GM12878 (cell line): ENCODE measurements at regions not wholly inside any gene's neighbourhood (a gene's known extent, or its start where the extent isn't known, plus 50 kb on each side); places are given as distances from the start of the nearest gene placed in this dataset.

Experiments
- ATAC-seq: fragments of 200-7000 bp; cut with Tn5 transposase; 3 replicates; pipeline ENCODE4 v1.9.1; 2020; ENCODE audit warnings: mild to moderate bottlenecking, moderate library complexity
- BruUV-seq: library from RNA; stranded (reverse); fragments of 400-500 nt; replicated peaks from 2 replicates; lab custom pipeline; 2021; lab: Mats Ljungman, UMichigan
- CTCF ChIA-PET: fragments of 300-600 bp; sonication (Branson Sonifier 250); formaldehyde crosslinking; extraction: SDS; loops from one replicate; lab custom pipeline; 2021; ENCODE audit warnings: inconsistent platforms; lab: Yijun Ruan, JAX
- POLR2A ChIA-PET: fragments of 350-600 bp; formaldehyde crosslinking; extraction: SDS; loops from one replicate; lab custom pipeline; 2021; ENCODE audit warnings: inconsistent platforms; lab: Charles Lee
- RAD21 ChIA-PET: fragments of 300-600 bp; sonication (Branson Sonifier 250); formaldehyde crosslinking; loops from one replicate; lab custom pipeline; 2023; ENCODE audit warnings: antibody characterized with exemption; ENCODE audit not compliant: unreplicated experiment; lab: Charles Lee
- SMC1A ChIA-PET: fragments of 300-600 bp; sonication (Branson Sonifier 250); formaldehyde crosslinking; loops from one replicate; lab custom pipeline; 2023; ENCODE audit not compliant: unreplicated experiment, uncharacterized antibody; lab: Charles Lee
- DNase-seq: peaks from one replicate; pipeline ENCODE4 v3.0.0-alpha.2; 2011; ENCODE audit warnings: low read depth, low spot score
- FAIRE-seq: peaks from 3 replicates; lab custom pipeline; 2011; peaks lifted over from hg19 to GRCh38; lab: Jason Lieb, UNC
- H2AFZ ChIP-seq: 2 replicates; pipeline ENCODE4 v1.6.0; 2011; ENCODE audit warnings: low read depth, low read length, control low read depth; ENCODE audit not compliant: control insufficient read depth
- H3K27ac ChIP-seq: 2 replicates; pipeline ENCODE4 v1.5.1; 2011; ENCODE audit warnings: control low read depth; ENCODE audit not compliant: control insufficient read depth, insufficient read depth
- H3K27me3 ChIP-seq, 2 experiments: replicated peaks in 1 of 2; 2 replicates each; pipeline versions ENCODE4 v1.6.0 to v1.6.1; 2011; ENCODE audit warnings: low read length in 1 of 2; ENCODE audit not compliant: control insufficient read depth in 2 of 2, insufficient read depth in 2 of 2
- H3K36me3 ChIP-seq, 2 experiments: 2 replicates each; pipeline ENCODE4 v1.5.1; 2011; ENCODE audit warnings: low read length in 1 of 2; ENCODE audit not compliant: control insufficient read depth in 2 of 2, insufficient read depth in 2 of 2
- H3K4me1 ChIP-seq: 2 replicates; pipeline ENCODE4 v1.6.1; 2011; ENCODE audit warnings: mild to moderate bottlenecking, low read length, moderate library complexity, mixed read lengths; ENCODE audit not compliant: control insufficient read depth, insufficient read depth
- H3K4me2 ChIP-seq: 2 replicates; pipeline ENCODE4 v1.6.0; 2011; ENCODE audit warnings: control low read depth; ENCODE audit not compliant: control insufficient read depth, insufficient read depth
- H3K4me3 ChIP-seq: fragments of 200-600 bp; sonication (generic); 2 replicates; pipeline ENCODE4 v1.5.1; 2016
- H3K79me2 ChIP-seq: 2 replicates; pipeline ENCODE4 v1.6.0; 2011; ENCODE audit warnings: low read length; ENCODE audit not compliant: control insufficient read depth, insufficient read depth
- H3K9ac ChIP-seq: 2 replicates; pipeline ENCODE4 v1.8.0; 2011; ENCODE audit warnings: low read length, control low read depth, mixed read lengths; ENCODE audit not compliant: control insufficient read depth, insufficient read depth
- H3K9me3 ChIP-seq: replicated peaks from 3 replicates; pipeline ENCODE4 v1.5.1; 2011; ENCODE audit warnings: mild to moderate bottlenecking, low read length; ENCODE audit not compliant: control insufficient read depth, insufficient read depth
- H4K20me1 ChIP-seq: 2 replicates; pipeline ENCODE4 v1.6.0; 2011; ENCODE audit not compliant: control insufficient read depth, insufficient read depth
- CBX5 ChIP-seq: sonication (generic); IDR thresholded peaks from 2 replicates; pipeline ENCODE4 v1.6.1; 2016; ENCODE audit warnings: low read depth, moderate library complexity, mild to moderate bottlenecking, inconsistent platforms
- FOXK2 ChIP-seq: fragments of 450-650 bp; IDR thresholded peaks from 2 replicates; pipeline ENCODE4 v1.6.1; 2017; ENCODE audit warnings: mild to moderate bottlenecking, moderate library complexity
- FOXM1 ChIP-seq: IDR thresholded peaks from 2 replicates; pipeline ENCODE4 v1.6.1; 2012; ENCODE audit warnings: low read depth, mild to moderate bottlenecking, inconsistent platforms, low read length, moderate library complexity
- GATAD2B ChIP-seq: fragments of 450-650 bp; conservative IDR thresholded peaks from 2 replicates; pipeline ENCODE4 v1.6.1; 2017; ENCODE audit warnings: low read depth, mild to moderate bottlenecking, moderate library complexity
- HCFC1 ChIP-seq: fragments of 150-350 bp; IDR thresholded peaks from 2 replicates; pipeline ENCODE4 v1.6.1; 2014; ENCODE audit warnings: low read length
- IRF4 ChIP-seq: IDR thresholded peaks from 2 replicates; pipeline ENCODE4 v1.6.1; 2011; ENCODE audit warnings: low read depth, low read length
- KAT2A ChIP-seq: conservative IDR thresholded peaks from 2 replicates; pipeline ENCODE4 v1.6.1; 2011; ENCODE audit warnings: low read depth, low read length; ENCODE audit not compliant: control insufficient read depth
- KDM1A ChIP-seq: fragments of 200-600 bp; sonication (generic); IDR thresholded peaks from 2 replicates; pipeline ENCODE4 v1.6.1; 2016; ENCODE audit warnings: borderline replicate concordance
- NFIC ChIP-seq: IDR thresholded peaks from 2 replicates; pipeline ENCODE4 v1.6.1; 2012; ENCODE audit warnings: low read depth, mild to moderate bottlenecking, inconsistent platforms, low read length, moderate library complexity
- NRF1 ChIP-seq: conservative IDR thresholded peaks from 2 replicates; pipeline ENCODE4 v1.6.1; 2011; ENCODE audit warnings: mild to moderate bottlenecking, low read depth, low read length, improper control_type of control experiment
- TAF1 ChIP-seq: IDR thresholded peaks from 2 replicates; pipeline ENCODE4 v1.6.1; 2011; ENCODE audit warnings: mild to moderate bottlenecking, low read depth, low read length, borderline replicate concordance
- TCF3 ChIP-seq: IDR thresholded peaks from 2 replicates; pipeline ENCODE4 v1.6.1; 2012; ENCODE audit warnings: low read depth, mild to moderate bottlenecking, low read length, borderline replicate concordance; ENCODE audit not compliant: insufficient read depth
- ZNF207 ChIP-seq: fragments of 450-650 bp; IDR thresholded peaks from 2 replicates; pipeline ENCODE4 v1.6.1; 2014; ENCODE audit warnings: antibody characterized with exemption, mild to moderate bottlenecking, borderline replicate concordance
- in situ Hi-C: fragments of 300-500 bp; cut with MboI; formaldehyde crosslinking; loops from 9 replicates; pipeline ENCODE4 v1.14.3; 2018; ENCODE audit warnings: mixed read lengths
- intact Hi-C: fragments of 100-400 bp; cut with micrococcal nuclease; formaldehyde crosslinking; loops from one replicate; pipeline ENCODE4 v1.14.2; 2022; ENCODE audit not compliant: unreplicated experiment
- TF ChIP-seq, protein P1 (sequence below): fragments of 450-650 bp; IDR thresholded peaks from 2 replicates; pipeline ENCODE4 v1.6.1; 2017; ENCODE audit warnings: mild to moderate bottlenecking
- TF ChIP-seq, protein P2 (sequence below): fragments of 450-650 bp; formaldehyde crosslinking; IDR thresholded peaks from 2 replicates; pipeline ENCODE4 v1.4.0; 2022; ENCODE audit warnings: mild to moderate bottlenecking, moderate library complexity

DNA sequence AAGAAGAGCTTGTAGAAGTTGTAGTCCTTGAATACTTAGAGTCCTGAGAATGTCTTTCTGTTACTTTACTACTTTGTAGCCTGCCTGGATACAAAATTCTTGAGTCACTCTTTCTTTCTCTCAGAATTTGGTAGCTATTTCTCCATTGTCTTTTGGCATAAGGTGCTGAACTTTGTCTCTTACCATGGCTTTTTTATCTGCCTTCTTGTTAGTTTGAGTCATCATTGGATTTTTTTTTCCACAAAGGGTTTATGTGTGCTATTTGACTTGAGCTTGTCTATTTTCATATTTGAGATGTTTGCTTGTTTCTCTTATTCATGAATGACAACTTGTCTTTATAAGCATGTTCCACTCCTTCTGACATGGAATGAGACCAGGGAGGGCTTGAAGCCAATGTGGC, 74.5 kb upstream of the EXOC6 start:
- Histone ChIP-seq H3K27ac (no peak overlapping the region), H2AFZ (no peak overlapping the region), H3K9me3 (no peaks in the 10 kb centered on the region; the same call in 2 of the 3 replicates), H3K36me3 (no peaks in the 10 kb centered on the region), H3K27me3 (peaks cover 0 to 7% of the 10 kb centered on the region in 2 experiments; a peak in 1 of 4 replicates), H4K20me1 (no peaks in the 10 kb centered on the region), H3K4me1 (no peaks in the 10 kb centered on the region), H3K4me3 (no peak overlapping the region), H3K9ac (no peak overlapping the region), H3K4me2 (no peak overlapping the region), H3K79me2 (no peaks in the 10 kb centered on the region)
- CTCF ChIA-PET, result interaction anchor here (0.9 kb wide), 1 partner anchor 31 kb away, joined by 3 read pairs; no protein-coding TSS in a partner anchor
- POLR2A ChIA-PET, result no interaction called here
- SMC1A ChIA-PET, result interaction anchor here (1.6 kb wide), 1 partner anchor 15 kb away, joined by 3 read pairs; no protein-coding TSS in a partner anchor
- FAIRE-seq, result no peak
- BruUV-seq, result no TSS peak
- in situ Hi-C loops (no loop called here), intact Hi-C loops (no loop called here)
- DNase-seq, result no peak
- RAD21 ChIA-PET, result no interaction called here
- ATAC-seq, result no peak
- TF ChIP-seq NFIC (no peak), IRF4 (no peak), CBX5 (no peak), TAF1 (no peak), FOXK2 (no peak), NRF1 (no peak), TCF3 (no peak), KAT2A (no peak), ZNF207 (no peak), FOXM1 (no peak), KDM1A (no peak), HCFC1 (no peak), GATAD2B (no peak)
- TF ChIP-seq, protein P1, sequence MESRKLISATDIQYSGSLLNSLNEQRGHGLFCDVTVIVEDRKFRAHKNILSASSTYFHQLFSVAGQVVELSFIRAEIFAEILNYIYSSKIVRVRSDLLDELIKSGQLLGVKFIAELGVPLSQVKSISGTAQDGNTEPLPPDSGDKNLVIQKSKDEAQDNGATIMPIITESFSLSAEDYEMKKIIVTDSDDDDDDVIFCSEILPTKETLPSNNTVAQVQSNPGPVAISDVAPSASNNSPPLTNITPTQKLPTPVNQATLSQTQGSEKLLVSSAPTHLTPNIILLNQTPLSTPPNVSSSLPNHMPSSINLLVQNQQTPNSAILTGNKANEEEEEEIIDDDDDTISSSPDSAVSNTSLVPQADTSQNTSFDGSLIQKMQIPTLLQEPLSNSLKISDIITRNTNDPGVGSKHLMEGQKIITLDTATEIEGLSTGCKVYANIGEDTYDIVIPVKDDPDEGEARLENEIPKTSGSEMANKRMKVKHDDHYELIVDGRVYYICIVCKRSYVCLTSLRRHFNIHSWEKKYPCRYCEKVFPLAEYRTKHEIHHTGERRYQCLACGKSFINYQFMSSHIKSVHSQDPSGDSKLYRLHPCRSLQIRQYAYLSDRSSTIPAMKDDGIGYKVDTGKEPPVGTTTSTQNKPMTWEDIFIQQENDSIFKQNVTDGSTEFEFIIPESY, result no peak
- TF ChIP-seq, protein P2, sequence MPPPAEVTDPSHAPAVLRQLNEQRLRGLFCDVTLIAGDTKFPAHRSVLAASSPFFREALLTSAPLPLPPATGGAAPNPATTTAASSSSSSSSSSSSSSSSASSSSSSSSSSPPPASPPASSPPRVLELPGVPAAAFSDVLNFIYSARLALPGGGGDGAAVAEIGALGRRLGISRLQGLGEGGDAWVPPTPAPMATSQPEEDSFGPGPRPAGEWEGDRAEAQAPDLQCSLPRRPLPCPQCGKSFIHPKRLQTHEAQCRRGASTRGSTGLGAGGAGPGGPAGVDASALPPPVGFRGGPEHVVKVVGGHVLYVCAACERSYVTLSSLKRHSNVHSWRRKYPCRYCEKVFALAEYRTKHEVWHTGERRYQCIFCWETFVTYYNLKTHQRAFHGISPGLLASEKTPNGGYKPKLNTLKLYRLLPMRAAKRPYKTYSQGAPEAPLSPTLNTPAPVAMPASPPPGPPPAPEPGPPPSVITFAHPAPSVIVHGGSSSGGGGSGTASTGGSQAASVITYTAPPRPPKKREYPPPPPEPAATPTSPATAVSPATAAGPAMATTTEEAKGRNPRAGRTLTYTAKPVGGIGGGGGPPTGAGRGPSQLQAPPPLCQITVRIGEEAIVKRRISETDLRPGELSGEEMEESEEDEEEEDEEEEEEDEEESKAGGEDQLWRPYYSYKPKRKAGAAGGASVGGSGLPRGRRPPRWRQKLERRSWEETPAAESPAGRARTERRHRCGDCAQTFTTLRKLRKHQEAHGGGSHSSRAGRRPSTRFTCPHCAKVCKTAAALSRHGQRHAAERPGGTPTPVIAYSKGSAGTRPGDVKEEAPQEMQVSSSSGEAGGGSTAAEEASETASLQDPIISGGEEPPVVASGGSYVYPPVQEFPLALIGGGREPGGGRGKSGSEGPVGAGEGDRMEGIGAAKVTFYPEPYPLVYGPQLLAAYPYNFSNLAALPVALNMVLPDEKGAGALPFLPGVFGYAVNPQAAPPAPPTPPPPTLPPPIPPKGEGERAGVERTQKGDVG (CRISPR knock-in tag), result no peak
- TF ChIP-seq, all 136 proteins: peak for 0
